Glomerular endothelial cell (primary cell): ENCODE measurements at regions not wholly inside any gene's neighbourhood (a gene's known extent, or its start where the extent isn't known, plus 50 kb on each side); places are given as distances from the start of the nearest gene placed in this dataset.
A peak's percentile ranks its signal among the peaks of the same experiment; 100 is the strongest.

ENCODE experiments used
- DNase-seq: peaks from one replicate; pipeline ENCODE4 v3.0.0-alpha.2; 2011; ENCODE audit warnings: low read depth, low spot score; ENCODE audit errors: extremely low read depth

- no peak for DNase-seq
Measured at GRCh38 chr18:29198834-29199233, 1021.9 kb upstream of the CDH2 start.

GRCh38 chr18:29196307-29196706 lies 1019.4 kb upstream of the CDH2 start:
- no peak for DNase-seq

GRCh38 chr18:29191263-29191662 lies 1014.3 kb upstream of the CDH2 start:
- DNase-seq = no peak

- DNase-seq = no peak
Measured at GRCh38 chr18:29188760-29189159, 1011.8 kb upstream of the CDH2 start.

GRCh38 chr18:29185801-29186200 lies 1008.9 kb upstream of the CDH2 start:
- DNase-seq = no peak

- no peak for DNase-seq
Measured at GRCh38 chr18:29184654-29185053, 1007.7 kb upstream of the CDH2 start.

- DNase-seq = no peak
Measured at GRCh38 chr18:29181151-29181901, 1004.4 kb upstream of the CDH2 start.

GRCh38 chr18:29176681-29177080 lies 999.8 kb upstream of the CDH2 start:
- DNase-seq = no peak

GRCh38 chr18:29174891-29175290 lies 998.0 kb upstream of the CDH2 start:
- DNase-seq = no peak

- DNase-seq = no peak
Measured at GRCh38 chr18:29172756-29173067, 995.8 kb upstream of the CDH2 start.

- DNase-seq = no peak
Measured at GRCh38 chr18:29171892-29172755, 995.2 kb upstream of the CDH2 start.

GRCh38 chr18:29169599-29169998 lies 992.7 kb upstream of the CDH2 start:
- no peak for DNase-seq

- DNase-seq = peak; percentile 88
Measured at GRCh38 chr18:29164993-29165599, 988.2 kb upstream of the CDH2 start.

GRCh38 chr18:29164020-29164706 lies 987.2 kb upstream of the CDH2 start:
- DNase-seq = peak; percentile 82

GRCh38 chr18:29163596-29163995 lies 986.7 kb upstream of the CDH2 start:
- no peak for DNase-seq

- DNase-seq = no peak
Measured at GRCh38 chr18:29161429-29161828, 984.5 kb upstream of the CDH2 start.

- no peak for DNase-seq
Measured at GRCh38 chr18:29160170-29160569, 983.2 kb upstream of the CDH2 start.

GRCh38 chr18:29157905-29158304 lies 981.0 kb upstream of the CDH2 start:
- no peak for DNase-seq

GRCh38 chr18:29157057-29157780 lies 980.3 kb upstream of the CDH2 start:
- no peak for DNase-seq

- no peak for DNase-seq
Measured at GRCh38 chr18:29156531-29156930, 979.6 kb upstream of the CDH2 start.
